ENCODE measurements at regions not wholly inside any gene's neighbourhood (a gene's known extent, or its start where the extent isn't known, plus 50 kb on each side); places are given as distances from the start of the nearest gene placed in this dataset.

- no peak for TF ChIP-seq NFE2L1 (CRISPR knock-in tag; IDR thresholded peaks at IDR 0.05)
- TF ChIP-seq CTCF (IDR thresholded peaks at IDR 0.05) = no peak
- TF ChIP-seq E2F5 (CRISPR knock-in tag; IDR thresholded peaks at IDR 0.05) = no peak
- TF ChIP-seq, protein P1, sequence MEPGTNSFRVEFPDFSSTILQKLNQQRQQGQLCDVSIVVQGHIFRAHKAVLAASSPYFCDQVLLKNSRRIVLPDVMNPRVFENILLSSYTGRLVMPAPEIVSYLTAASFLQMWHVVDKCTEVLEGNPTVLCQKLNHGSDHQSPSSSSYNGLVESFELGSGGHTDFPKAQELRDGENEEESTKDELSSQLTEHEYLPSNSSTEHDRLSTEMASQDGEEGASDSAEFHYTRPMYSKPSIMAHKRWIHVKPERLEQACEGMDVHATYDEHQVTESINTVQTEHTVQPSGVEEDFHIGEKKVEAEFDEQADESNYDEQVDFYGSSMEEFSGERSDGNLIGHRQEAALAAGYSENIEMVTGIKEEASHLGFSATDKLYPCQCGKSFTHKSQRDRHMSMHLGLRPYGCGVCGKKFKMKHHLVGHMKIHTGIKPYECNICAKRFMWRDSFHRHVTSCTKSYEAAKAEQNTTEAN (CRISPR knock-in tag; IDR thresholded peaks at IDR 0.05) = no peak
- TF ChIP-seq TEAD1 (CRISPR knock-in tag; IDR thresholded peaks at IDR 0.05) = no peak
- TF ChIP-seq, protein P2, sequence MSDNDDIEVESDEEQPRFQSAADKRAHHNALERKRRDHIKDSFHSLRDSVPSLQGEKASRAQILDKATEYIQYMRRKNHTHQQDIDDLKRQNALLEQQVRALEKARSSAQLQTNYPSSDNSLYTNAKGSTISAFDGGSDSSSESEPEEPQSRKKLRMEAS (CRISPR knock-in tag; IDR thresholded peaks at IDR 0.05) = no peak
- no peak for TF ChIP-seq CREB1 (CRISPR knock-in tag; IDR thresholded peaks at IDR 0.05)
These were observed 358.3 kb upstream of the C16orf82 start for GRCh38 chr16:26708428-26708827.
